Prostate gland (tissue), 2 donors: ENCODE measurements at regions not wholly inside any gene's neighbourhood (a gene's known extent, or its start where the extent isn't known, plus 50 kb on each side); places are given as distances from the start of the nearest gene placed in this dataset.

Experiments
- DNase-seq: peaks from one replicate; pipeline ENCODE4 v3.0.0-alpha.2; 2019; ENCODE audit warnings: low spot score
- H3K27ac ChIP-seq, 2 donors: fragments of 200-600 bp; sonication (generic); 2 replicates each; pipeline ENCODE4 v1.5.1; 2017 to 2019
- H3K27me3 ChIP-seq: fragments of 200-600 bp; sonication (generic); replicated peaks from 2 replicates; pipeline ENCODE4 v1.5.1; 2019; ENCODE audit not compliant: insufficient read depth
- H3K36me3 ChIP-seq, 2 donors: fragments of 200-600 bp; sonication (generic); 1 replicate in 1 of 2; 2 replicates in 1 of 2; pipeline versions ENCODE4 v1.5.1 to v1.8.1; 2017 to 2019
- H3K4me1 ChIP-seq: fragments of 200-600 bp; sonication (generic); replicated peaks from 2 replicates; pipeline ENCODE4 v1.5.1; 2019
- H3K4me3 ChIP-seq, 2 donors: fragments of 200-600 bp; sonication (generic); 2 replicates each; pipeline ENCODE4 v1.5.1; 2017 to 2019
- H3K9me3 ChIP-seq: fragments of 200-600 bp; sonication (generic); 2 replicates; pipeline ENCODE4 v1.5.1; 2017
- POLR2A ChIP-seq: fragments of 450-650 bp; IDR thresholded peaks from one replicate; pipeline ENCODE4 v1.6.1; 2016; ENCODE audit warnings: antibody characterized with exemption, mild to moderate bottlenecking
- POLR2AphosphoS5 ChIP-seq: sonication (generic); formaldehyde crosslinking; IDR thresholded peaks from one replicate; pipeline ENCODE4 v1.6.1; 2017; ENCODE audit warnings: antibody characterized with exemption
- WGBS: methylation state at CpG from one replicate; pipeline ENCODE4 v1.1.5; 2018; 5-methylcytosine and 5-hydroxymethylcytosine counted together
- intact Hi-C: fragments of 100-400 bp; cut with DNase I; formaldehyde crosslinking; loops from one replicate; pipeline ENCODE4 v1.14.2; 2022
- TF ChIP-seq, protein P1 (sequence below), 4 experiments: fragments of 200-600 bp in 2 of 4; fragments of 450-650 bp in 2 of 4; sonication (generic) in 2 of 4; IDR thresholded peaks; 1 replicate in 3 of 4; 2 replicates in 1 of 4; pipeline ENCODE4 v1.5.1; 2016 to 2019; ENCODE audit warnings: antibody characterized with exemption in 4 of 4, mild to moderate bottlenecking in 2 of 4, moderate library complexity in 2 of 4

DNA sequence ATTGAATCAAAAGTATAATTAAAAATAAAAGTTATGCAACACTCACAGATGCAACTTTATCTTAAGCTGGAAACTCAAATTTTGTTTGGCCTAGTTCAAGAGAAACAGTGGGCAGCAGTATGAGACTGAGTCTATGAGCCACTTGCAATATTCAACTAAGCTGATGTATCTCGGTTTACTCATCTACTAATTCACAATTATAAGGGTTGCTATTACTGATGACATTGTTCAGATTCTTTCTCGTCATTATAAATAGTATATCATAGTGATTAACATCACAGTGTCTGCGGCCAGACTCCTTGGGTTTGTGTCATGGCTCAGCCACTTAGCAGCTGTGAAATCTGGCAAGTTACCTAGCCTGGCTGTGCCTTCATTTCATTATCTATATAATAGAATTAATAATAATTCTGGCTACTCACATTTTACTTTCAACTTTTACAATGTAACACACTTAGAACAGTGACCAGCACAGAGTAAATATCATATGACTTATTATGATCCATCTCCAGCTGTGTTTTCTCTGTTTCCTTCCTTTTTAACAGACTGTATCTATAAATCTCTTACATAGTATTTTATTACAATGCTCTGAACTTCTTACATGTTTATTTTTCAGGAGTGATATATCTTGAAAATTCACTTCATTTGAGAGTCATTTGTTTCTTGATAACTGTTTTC, 194.3 kb upstream of the RGS18 start:
- intact Hi-C loops, result no loop called here
- TF ChIP-seq, protein P1, sequence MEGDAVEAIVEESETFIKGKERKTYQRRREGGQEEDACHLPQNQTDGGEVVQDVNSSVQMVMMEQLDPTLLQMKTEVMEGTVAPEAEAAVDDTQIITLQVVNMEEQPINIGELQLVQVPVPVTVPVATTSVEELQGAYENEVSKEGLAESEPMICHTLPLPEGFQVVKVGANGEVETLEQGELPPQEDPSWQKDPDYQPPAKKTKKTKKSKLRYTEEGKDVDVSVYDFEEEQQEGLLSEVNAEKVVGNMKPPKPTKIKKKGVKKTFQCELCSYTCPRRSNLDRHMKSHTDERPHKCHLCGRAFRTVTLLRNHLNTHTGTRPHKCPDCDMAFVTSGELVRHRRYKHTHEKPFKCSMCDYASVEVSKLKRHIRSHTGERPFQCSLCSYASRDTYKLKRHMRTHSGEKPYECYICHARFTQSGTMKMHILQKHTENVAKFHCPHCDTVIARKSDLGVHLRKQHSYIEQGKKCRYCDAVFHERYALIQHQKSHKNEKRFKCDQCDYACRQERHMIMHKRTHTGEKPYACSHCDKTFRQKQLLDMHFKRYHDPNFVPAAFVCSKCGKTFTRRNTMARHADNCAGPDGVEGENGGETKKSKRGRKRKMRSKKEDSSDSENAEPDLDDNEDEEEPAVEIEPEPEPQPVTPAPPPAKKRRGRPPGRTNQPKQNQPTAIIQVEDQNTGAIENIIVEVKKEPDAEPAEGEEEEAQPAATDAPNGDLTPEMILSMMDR (IDR thresholded peaks at IDR 0.05), result no peak
- TF ChIP-seq POLR2A (no peak), POLR2AphosphoS5 (no peak)

DNA sequence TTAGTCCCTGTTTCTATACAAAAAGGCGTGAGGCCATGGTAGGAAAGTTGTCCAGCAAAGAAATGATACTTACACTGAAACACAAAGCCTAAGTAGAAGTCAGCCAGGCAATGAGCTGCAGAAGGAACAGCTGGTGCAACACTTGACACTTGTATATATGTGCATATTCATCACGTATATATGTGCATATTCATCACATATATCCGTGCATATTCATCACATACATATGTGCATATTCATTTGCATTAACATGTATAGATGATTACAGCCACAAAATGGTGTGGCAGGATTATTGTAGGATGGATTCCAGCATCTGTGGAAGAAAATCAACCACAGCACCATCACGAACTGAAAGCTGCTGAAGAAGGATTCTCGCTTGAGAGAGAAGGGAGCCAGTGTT, 189.0 kb upstream of the RGS18 start:
- intact Hi-C loops, result no loop called here
- 93% methylated on average over 5 of the region's 5 CpGs for WGBS
- no peaks in the 10 kb centered on the region for H3K9me3 ChIP-seq
- H3K27ac ChIP-seq, result no peak overlapping the region
- H3K4me3 ChIP-seq, result no peak overlapping the region
- DNase-seq, result no peak
- H3K36me3 ChIP-seq, result no peaks in the 10 kb centered on the region
- TF ChIP-seq POLR2AphosphoS5 (no peak), POLR2A (no peak)
- TF ChIP-seq, protein P1 (IDR thresholded peaks at IDR 0.05), result no peak
- no peaks in the 10 kb centered on the region for H3K27me3 ChIP-seq
- H3K4me1 ChIP-seq, result no peaks in the 10 kb centered on the region

More for the DNA sequence above, 194.3 kb upstream of the RGS18 start:
- WGBS, result 4% methylated on average over 3 of the region's 3 CpGs
- no peaks in the 10 kb centered on the region for H3K36me3 ChIP-seq
- no peaks in the 10 kb centered on the region for H3K4me1 ChIP-seq
- no peak overlapping the region for H3K27ac ChIP-seq
- H3K4me3 ChIP-seq, result no peak overlapping the region
- H3K9me3 ChIP-seq, result no peaks in the 10 kb centered on the region
- DNase-seq, result no peak
- H3K27me3 ChIP-seq, result no peaks in the 10 kb centered on the region

GRCh38 chr1:191970116-191970515, 188.1 kb upstream of the RGS18 start:
- WGBS, result 58% methylated on average over 1 of the region's 1 CpG
- intact Hi-C loops, result no loop called here
- Histone ChIP-seq H3K4me3 (no peak overlapping the region), H3K27me3 (no peaks in the 10 kb centered on the region), H3K27ac (no peak overlapping the region), H3K36me3 (no peaks in the 10 kb centered on the region), H3K9me3 (no peaks in the 10 kb centered on the region), H3K4me1 (no peaks in the 10 kb centered on the region)
- DNase-seq, result no peak
- TF ChIP-seq POLR2A, result no peak
- TF ChIP-seq POLR2AphosphoS5, result no peak
- TF ChIP-seq, protein P1 (IDR thresholded peaks at IDR 0.05), result no peak

DNA sequence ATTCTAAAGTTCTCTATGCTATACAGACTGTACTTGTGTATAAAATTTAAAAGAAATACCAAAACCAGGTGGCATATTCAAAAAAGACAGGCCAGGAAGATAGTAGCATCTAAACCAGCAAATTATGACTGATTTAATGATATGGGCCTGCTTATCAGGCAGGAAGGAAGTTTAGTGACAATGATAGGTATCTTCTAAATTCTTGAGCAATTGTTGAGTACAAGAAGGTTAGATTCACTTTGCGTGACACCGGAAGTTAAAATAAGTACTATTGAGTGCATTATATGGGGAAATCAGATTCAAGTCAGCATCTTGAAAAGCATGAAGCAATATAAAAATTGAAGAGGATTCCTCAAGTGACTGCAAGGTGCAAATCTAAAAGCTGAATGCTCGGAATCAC, 186.8 kb upstream of the RGS18 start:
- TF ChIP-seq, protein P1 (IDR thresholded peaks at IDR 0.05), result no peak
- TF ChIP-seq POLR2A (no peak), POLR2AphosphoS5 (no peak)
- Histone ChIP-seq H3K4me3 (no peak overlapping the region), H3K9me3 (no peaks in the 10 kb centered on the region), H3K27me3 (no peaks in the 10 kb centered on the region), H3K4me1 (no peaks in the 10 kb centered on the region), H3K27ac (no peak overlapping the region), H3K36me3 (no peaks in the 10 kb centered on the region)
- 82% methylated on average over 3 of the region's 3 CpGs for WGBS
- no peak for DNase-seq
- intact Hi-C loops, result no loop called here

DNA sequence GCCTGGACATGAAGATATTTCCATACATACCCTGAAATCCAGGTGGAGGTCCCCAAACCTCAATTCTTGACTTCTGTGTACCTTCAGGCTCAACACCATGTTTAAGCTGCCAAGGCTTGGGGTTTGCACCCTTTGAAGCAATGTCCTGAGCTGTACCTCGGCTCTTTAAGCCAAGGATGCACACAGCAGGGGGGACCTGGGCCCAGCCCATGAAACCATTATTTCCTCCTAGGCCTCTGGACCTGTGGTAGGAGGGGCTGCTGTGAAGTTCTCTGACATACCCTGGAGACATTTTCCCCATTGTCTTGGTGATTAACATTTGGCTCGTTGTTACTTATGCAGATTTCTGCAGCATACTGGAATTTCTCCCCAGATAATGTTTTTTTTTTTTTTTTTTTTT, 184.3 kb upstream of the RGS18 start:
- WGBS, result 78% methylated on average over 2 of the region's 2 CpGs
- Histone ChIP-seq H3K4me3 (no peak overlapping the region), H3K36me3 (no peaks in the 10 kb centered on the region), H3K27me3 (no peaks in the 10 kb centered on the region), H3K4me1 (no peaks in the 10 kb centered on the region), H3K27ac (no peak overlapping the region), H3K9me3 (no peaks in the 10 kb centered on the region)
- DNase-seq, result no peak
- intact Hi-C loops, result no loop called here
- TF ChIP-seq, protein P1 (IDR thresholded peaks at IDR 0.05), result no peak
- TF ChIP-seq POLR2A (no peak), POLR2AphosphoS5 (no peak)
